WERI-Rb-1 (cell line): ENCODE measurements at regions not wholly inside any gene's neighbourhood (a gene's known extent, or its start where the extent isn't known, plus 50 kb on each side); places are given as distances from the start of the nearest gene placed in this dataset.

Source experiments
- DNase-seq: peaks from one replicate; pipeline ENCODE4 v3.0.0-alpha.2; 2020
- H3K27ac ChIP-seq: fragments of 250-450 bp; sonication (Bioruptor Pico); 2 replicates; pipeline ENCODE4 v1.5.1; 2020; ENCODE audit warnings: mild to moderate bottlenecking, moderate library complexity
- H3K27me3 ChIP-seq: fragments of 250-450 bp; sonication (Bioruptor Pico); 2 replicates; pipeline ENCODE4 v1.5.1; 2021; ENCODE audit warnings: mild to moderate bottlenecking, low read depth, moderate library complexity; ENCODE audit not compliant: insufficient read depth, severe bottlenecking
- H3K36me3 ChIP-seq: fragments of 250-450 bp; sonication (Bioruptor Pico); 2 replicates; pipeline ENCODE4 v1.5.1; 2020; ENCODE audit warnings: mild to moderate bottlenecking, moderate library complexity
- H3K4me3 ChIP-seq: 2 replicates; pipeline ENCODE4 v1.5.1; 2011; ENCODE audit warnings: low read depth, mild to moderate bottlenecking, control low read depth, low read length
- H3K9me3 ChIP-seq: fragments of 250-450 bp; sonication (Bioruptor Pico); 2 replicates; pipeline ENCODE4 v1.5.1; 2021; ENCODE audit warnings: mild to moderate bottlenecking, moderate library complexity; ENCODE audit not compliant: severe bottlenecking
- TF ChIP-seq, protein P1 (sequence below): IDR thresholded peaks from 2 replicates; pipeline ENCODE4 v1.5.1; 2011; ENCODE audit warnings: low read depth, mild to moderate bottlenecking, control low read depth, inconsistent platforms, low read length

GRCh38 chr22:49205483-49205800 is 622.2 kb downstream of the BRD1 start:
- Histone ChIP-seq H3K9me3 (no peaks in the 10 kb centered on the region), H3K27ac (no peak overlapping the region), H3K36me3 (no peaks in the 10 kb centered on the region), H3K4me3 (no peak overlapping the region), H3K27me3 (no peaks in the 10 kb centered on the region)
- no peak for DNase-seq
- TF ChIP-seq, protein P1, sequence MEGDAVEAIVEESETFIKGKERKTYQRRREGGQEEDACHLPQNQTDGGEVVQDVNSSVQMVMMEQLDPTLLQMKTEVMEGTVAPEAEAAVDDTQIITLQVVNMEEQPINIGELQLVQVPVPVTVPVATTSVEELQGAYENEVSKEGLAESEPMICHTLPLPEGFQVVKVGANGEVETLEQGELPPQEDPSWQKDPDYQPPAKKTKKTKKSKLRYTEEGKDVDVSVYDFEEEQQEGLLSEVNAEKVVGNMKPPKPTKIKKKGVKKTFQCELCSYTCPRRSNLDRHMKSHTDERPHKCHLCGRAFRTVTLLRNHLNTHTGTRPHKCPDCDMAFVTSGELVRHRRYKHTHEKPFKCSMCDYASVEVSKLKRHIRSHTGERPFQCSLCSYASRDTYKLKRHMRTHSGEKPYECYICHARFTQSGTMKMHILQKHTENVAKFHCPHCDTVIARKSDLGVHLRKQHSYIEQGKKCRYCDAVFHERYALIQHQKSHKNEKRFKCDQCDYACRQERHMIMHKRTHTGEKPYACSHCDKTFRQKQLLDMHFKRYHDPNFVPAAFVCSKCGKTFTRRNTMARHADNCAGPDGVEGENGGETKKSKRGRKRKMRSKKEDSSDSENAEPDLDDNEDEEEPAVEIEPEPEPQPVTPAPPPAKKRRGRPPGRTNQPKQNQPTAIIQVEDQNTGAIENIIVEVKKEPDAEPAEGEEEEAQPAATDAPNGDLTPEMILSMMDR, result no peak

DNA sequence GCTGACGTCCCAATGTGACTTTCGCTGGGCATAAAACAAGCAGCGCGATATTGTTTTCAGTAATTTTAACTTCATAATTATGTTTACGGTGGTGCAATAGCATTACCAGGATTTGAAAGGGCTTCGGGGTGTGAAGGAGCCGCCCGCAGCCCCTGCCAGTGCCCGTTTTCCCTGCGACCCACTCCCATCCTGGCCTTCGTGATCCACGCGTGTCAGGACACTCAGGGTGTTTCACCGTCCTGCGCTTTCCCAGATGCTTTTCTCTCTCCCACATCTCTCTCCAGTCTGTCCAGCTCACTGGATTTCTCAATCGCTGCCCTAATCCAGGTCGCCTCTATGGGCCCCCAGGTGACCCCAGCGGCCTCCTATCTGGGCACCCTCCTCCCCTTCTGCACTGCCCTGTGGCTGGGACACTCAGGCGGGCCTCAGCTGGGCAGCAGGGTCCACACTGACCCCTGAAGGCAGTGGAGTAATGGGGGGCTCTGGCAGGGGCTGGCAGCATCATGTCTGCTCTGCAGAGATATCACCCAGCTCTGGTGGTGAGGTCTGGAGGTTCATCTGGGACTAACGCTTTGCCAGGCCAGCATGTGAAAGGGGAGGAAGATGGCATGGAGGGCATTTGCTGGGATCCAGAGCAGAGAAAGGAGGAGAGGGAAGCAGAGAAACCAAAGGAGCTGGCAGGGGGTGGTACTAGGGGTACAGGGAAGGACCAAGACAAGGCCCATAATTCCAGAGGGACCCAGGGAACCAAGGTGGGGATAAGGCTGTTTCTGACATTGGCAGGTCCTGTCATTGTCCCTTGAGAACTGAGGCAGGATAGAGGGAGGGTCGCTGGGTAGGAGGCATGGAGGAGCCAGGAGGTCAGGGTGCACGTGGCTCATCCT is 622.8 kb downstream of the BRD1 start:
- Histone ChIP-seq H3K4me3 (no peak overlapping the region), H3K27ac (no peak overlapping the region), H3K27me3 (no peaks in the 10 kb centered on the region), H3K9me3 (no peaks in the 10 kb centered on the region), H3K36me3 (no peaks in the 10 kb centered on the region)
- DNase-seq, result no peak
- TF ChIP-seq, protein P1, result no peak

DNA sequence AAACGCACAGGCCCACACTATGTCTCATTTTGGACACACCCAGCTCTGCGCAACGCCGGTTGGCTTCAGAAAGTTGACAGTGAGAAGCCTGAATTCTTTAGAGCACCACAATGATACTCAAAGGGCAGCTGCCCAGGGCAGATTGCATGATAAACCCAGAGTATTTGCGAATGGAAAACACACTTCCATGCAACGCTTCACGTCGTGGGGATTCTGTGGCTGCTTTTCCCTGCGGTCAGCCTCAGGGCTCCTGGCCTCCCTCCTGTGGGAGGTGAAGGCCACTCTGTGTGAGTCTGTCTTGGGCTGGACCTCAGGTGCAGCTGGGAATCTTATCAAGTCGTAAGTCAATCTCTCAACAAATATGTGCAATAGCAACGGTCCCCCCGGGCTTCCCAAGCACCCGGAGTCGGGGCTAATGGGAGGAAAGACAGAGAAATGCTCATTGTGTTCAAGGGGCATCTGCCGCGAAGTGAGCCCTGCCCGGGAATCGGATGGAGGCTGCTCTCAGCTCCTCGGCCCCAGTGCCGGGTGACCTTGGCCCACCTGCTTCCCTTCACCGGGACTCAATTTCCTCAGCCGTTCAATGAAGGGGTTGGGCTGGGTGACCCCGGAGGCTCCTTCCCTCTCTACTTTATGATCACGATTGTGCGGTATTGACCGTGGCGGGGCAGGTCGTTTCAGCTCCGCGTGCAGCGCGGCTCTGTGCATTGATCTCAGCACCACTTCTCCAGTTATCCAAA is 623.6 kb downstream of the BRD1 start:
- TF ChIP-seq, protein P1, result no peak
- no peaks in the 10 kb centered on the region for H3K27me3 ChIP-seq
- H3K36me3 ChIP-seq, result no peaks in the 10 kb centered on the region
- peak; percentile 3 for DNase-seq
- H3K4me3 ChIP-seq, result no peak overlapping the region
- H3K27ac ChIP-seq, result no peak overlapping the region
- H3K9me3 ChIP-seq, result no peaks in the 10 kb centered on the region

GRCh38 chr22:49203091-49203858 is 624.4 kb downstream of the BRD1 start:
- TF ChIP-seq, protein P1, result no peak
- H3K4me3 ChIP-seq, result no peak overlapping the region
- no peaks in the 10 kb centered on the region for H3K9me3 ChIP-seq
- H3K36me3 ChIP-seq, result no peaks in the 10 kb centered on the region
- no peaks in the 10 kb centered on the region for H3K27me3 ChIP-seq
- H3K27ac ChIP-seq, result no peak overlapping the region
- peak; percentile 0 for DNase-seq

DNA sequence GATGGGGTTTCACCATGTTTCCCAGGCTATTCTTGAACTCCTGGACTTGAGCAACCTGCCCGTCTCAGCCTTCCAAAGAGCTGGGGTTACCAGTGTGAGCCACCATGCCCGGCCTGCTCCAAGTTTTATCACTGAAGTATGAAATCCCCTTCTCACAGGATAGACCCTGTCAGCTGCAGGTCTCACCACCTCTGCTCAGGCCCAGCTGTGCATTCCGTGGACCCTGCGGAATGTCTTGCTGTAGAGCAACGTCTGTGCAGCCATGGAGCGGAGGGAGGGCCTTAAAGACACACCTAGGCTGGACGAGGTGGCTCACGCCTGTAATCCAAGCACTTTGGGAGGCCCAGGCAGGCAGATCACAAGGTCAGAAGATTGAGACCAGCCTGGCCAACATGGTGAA is 625.4 kb downstream of the BRD1 start:
- H3K36me3 ChIP-seq, result no peaks in the 10 kb centered on the region
- H3K27ac ChIP-seq, result no peak overlapping the region
- TF ChIP-seq, protein P1, result no peak
- H3K4me3 ChIP-seq, result no peak overlapping the region
- H3K27me3 ChIP-seq, result no peaks in the 10 kb centered on the region
- peak; percentile 3 for DNase-seq
- no peaks in the 10 kb centered on the region for H3K9me3 ChIP-seq
